ENCODE measurements at regions not wholly inside any gene's neighbourhood (a gene's known extent, or its start where the extent isn't known, plus 50 kb on each side); places are given as distances from the start of the nearest gene placed in this dataset.

DNA sequence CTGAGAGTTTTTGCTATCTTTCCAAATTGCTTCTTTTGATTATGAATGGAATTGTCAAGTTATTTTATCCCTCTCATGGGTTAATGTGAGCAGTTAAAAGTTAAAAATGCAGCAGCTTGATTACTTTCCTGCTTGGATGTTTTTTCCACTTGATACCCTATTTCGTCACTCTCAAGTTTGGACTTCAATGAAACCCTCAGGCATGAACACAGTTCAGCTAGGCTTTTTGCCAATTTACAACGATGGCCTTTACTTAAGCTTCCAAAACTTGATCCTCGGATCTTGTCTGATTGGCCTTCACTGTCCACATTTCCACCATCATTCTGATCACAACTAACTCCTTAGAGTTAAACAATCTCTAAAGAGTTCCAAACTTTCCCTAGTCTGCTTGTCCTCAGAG, 752.4 kb upstream of the PRMT6 start:
- TF ChIP-seq EP300 (IDR thresholded peaks at IDR 0.05; ENCODE audit: borderline replicate concordance in 1 of 2, control insufficient read depth in 1 of 2, low read depth in 2 of 2, low read length in 2 of 2) (no peak), NFYB (IDR thresholded peaks at IDR 0.05; ENCODE audit: insufficient read depth, low read depth, low read length) (no peak), SUZ12 (IDR thresholded peaks at IDR 0.05; ENCODE audit: unreplicated experiment) (no peak), RAD21 (IDR thresholded peaks at IDR 0.05; ENCODE audit: insufficient read depth, low read depth, low read length) (no peak)
- TF ChIP-seq, protein P1, sequence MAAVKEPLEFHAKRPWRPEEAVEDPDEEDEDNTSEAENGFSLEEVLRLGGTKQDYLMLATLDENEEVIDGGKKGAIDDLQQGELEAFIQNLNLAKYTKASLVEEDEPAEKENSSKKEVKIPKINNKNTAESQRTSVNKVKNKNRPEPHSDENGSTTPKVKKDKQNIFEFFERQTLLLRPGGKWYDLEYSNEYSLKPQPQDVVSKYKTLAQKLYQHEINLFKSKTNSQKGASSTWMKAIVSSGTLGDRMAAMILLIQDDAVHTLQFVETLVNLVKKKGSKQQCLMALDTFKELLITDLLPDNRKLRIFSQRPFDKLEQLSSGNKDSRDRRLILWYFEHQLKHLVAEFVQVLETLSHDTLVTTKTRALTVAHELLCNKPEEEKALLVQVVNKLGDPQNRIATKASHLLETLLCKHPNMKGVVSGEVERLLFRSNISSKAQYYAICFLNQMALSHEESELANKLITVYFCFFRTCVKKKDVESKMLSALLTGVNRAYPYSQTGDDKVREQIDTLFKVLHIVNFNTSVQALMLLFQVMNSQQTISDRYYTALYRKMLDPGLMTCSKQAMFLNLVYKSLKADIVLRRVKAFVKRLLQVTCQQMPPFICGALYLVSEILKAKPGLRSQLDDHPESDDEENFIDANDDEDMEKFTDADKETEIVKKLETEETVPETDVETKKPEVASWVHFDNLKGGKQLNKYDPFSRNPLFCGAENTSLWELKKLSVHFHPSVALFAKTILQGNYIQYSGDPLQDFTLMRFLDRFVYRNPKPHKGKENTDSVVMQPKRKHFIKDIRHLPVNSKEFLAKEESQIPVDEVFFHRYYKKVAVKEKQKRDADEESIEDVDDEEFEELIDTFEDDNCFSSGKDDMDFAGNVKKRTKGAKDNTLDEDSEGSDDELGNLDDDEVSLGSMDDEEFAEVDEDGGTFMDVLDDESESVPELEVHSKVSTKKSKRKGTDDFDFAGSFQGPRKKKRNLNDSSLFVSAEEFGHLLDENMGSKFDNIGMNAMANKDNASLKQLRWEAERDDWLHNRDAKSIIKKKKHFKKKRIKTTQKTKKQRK (IDR thresholded peaks at IDR 0.05; ENCODE audit: low read depth, low read length), result no peak
- ChIA-PET RAD21 (ENCODE audit: unreplicated experiment) (no interaction called here), POLR2A (no interaction called here), SMC1A (ENCODE audit: uncharacterized antibody, unreplicated experiment) (no interaction called here), CTCF (no interaction called here)
- Histone ChIP-seq H3K27me3 (replicated peaks in 1 of 2; ENCODE audit: control insufficient read depth in 2 of 2, insufficient read depth in 2 of 2, low read length in 1 of 2) (no peaks in the 10 kb centered on the region), H3K36me3 (ENCODE audit: control insufficient read depth in 2 of 2, insufficient read depth in 2 of 2, low read length in 1 of 2) (no peaks in the 10 kb centered on the region), H2AFZ (ENCODE audit: control insufficient read depth, low read depth, low read length) (no peak overlapping the region), H3K27ac (ENCODE audit: control insufficient read depth, insufficient read depth) (no peak overlapping the region), H3K4me2 (ENCODE audit: control insufficient read depth, insufficient read depth) (no peak overlapping the region), H3K9ac (ENCODE audit: control insufficient read depth, insufficient read depth, low read length) (no peak overlapping the region), H3K4me3 (no peak overlapping the region), H4K20me1 (ENCODE audit: control insufficient read depth, insufficient read depth) (no peaks in the 10 kb centered on the region), H3K4me1 (ENCODE audit: control insufficient read depth, insufficient read depth, low read length) (no peaks in the 10 kb centered on the region), H3K9me3 (replicated peaks; ENCODE audit: control insufficient read depth, insufficient read depth, low read length) (no peaks in the 10 kb centered on the region), H3K79me2 (ENCODE audit: control insufficient read depth, insufficient read depth, low read length) (no peaks in the 10 kb centered on the region)
- 0% methylated on average over 3 of the region's 3 CpGs for WGBS (ENCODE audit: insufficient coverage, insufficient replicate concordance, low lambda C conversion rate, missing lambda C conversion rate)
- intact Hi-C loops (cut with micrococcal nuclease; ENCODE audit: unreplicated experiment) (no loop called here), in situ Hi-C loops (cut with MboI) (no loop called here)
- DNase-seq (ENCODE audit: low read depth, low spot score) (no peak), FAIRE-seq (no peak), ATAC-seq (no peak)
- no TSS peak for BruUV-seq (replicated peaks)

All from GM12878 (cell line).